Muscle layer of colon (tissue), 2 donors: ENCODE measurements at regions not wholly inside any gene's neighbourhood (a gene's known extent, or its start where the extent isn't known, plus 50 kb on each side); places are given as distances from the start of the nearest gene placed in this dataset.
"Not testable (repeated sequence)": the region's sequence is repeated elsewhere in the genome, so short reads cannot be mapped to it uniquely, and the experiment has no call there.

Experiments
- H3K27ac ChIP-seq: one replicate; pipeline ENCODE4 v1.7.0; 2013; ENCODE audit warnings: low read depth, mild to moderate bottlenecking, low read length, moderate library complexity
- H3K27me3 ChIP-seq, 2 donors: one replicate each; pipeline ENCODE4 v1.7.0; 2013; ENCODE audit warnings: low read length in 2 of 2, mild to moderate bottlenecking in 2 of 2; ENCODE audit not compliant: insufficient read depth in 2 of 2, control insufficient read depth in 1 of 2
- H3K36me3 ChIP-seq: one replicate; pipeline ENCODE4 v1.7.0; 2013; ENCODE audit warnings: mild to moderate bottlenecking, low read length; ENCODE audit not compliant: insufficient read depth
- H3K4me1 ChIP-seq: one replicate; pipeline ENCODE4 v1.7.0; 2013; ENCODE audit warnings: mild to moderate bottlenecking, low read length; ENCODE audit not compliant: insufficient read depth
- H3K4me3 ChIP-seq, 2 donors: one replicate each; pipeline ENCODE4 v1.7.0; 2013; ENCODE audit warnings: low read length in 2 of 2, low read depth in 1 of 2, mild to moderate bottlenecking in 1 of 2, moderate library complexity in 1 of 2
- H3K9ac ChIP-seq: one replicate; pipeline ENCODE4 v1.7.0; 2013; ENCODE audit warnings: low read length
- H3K9me3 ChIP-seq: one replicate; pipeline ENCODE4 v1.7.0; 2013; ENCODE audit warnings: mild to moderate bottlenecking, low read length
- donor health status: abdominal sarcoma.
- donor health status: Adenocarcinoma of cecum.

- not testable (repeated sequence) for H3K4me1 ChIP-seq, H3K27me3 ChIP-seq, H3K36me3 ChIP-seq, H3K4me3 ChIP-seq, H3K27ac ChIP-seq, H3K9ac ChIP-seq, H3K9me3 ChIP-seq
Observed at GRCh38 chr4:81777718-81778117, 306.0 kb upstream of the RASGEF1B start.

GRCh38 chr4:81776794-81777193, 305.1 kb upstream of the RASGEF1B start:
- H3K27me3 ChIP-seq, result no peaks in the 10 kb centered on the region
- H3K36me3 ChIP-seq, result no peaks in the 10 kb centered on the region
- H3K27ac ChIP-seq, result no peak overlapping the region
- no peaks in the 10 kb centered on the region for H3K4me1 ChIP-seq
- no peak overlapping the region for H3K9ac ChIP-seq
- H3K9me3 ChIP-seq, result no peaks in the 10 kb centered on the region
- H3K4me3 ChIP-seq, result no peak overlapping the region

GRCh38 chr4:81773557-81773956, 301.9 kb upstream of the RASGEF1B start:
- Histone ChIP-seq H3K27ac (no peak overlapping the region), H3K27me3 (no peaks in the 10 kb centered on the region), H3K4me3 (no peak overlapping the region), H3K4me1 (no peaks in the 10 kb centered on the region), H3K36me3 (no peaks in the 10 kb centered on the region), H3K9ac (no peak overlapping the region), H3K9me3 (no peaks in the 10 kb centered on the region)

GRCh38 chr4:81771721-81772120, 300.0 kb upstream of the RASGEF1B start:
- no peak overlapping the region for H3K4me3 ChIP-seq
- no peaks in the 10 kb centered on the region for H3K27me3 ChIP-seq
- no peaks in the 10 kb centered on the region for H3K4me1 ChIP-seq
- no peak overlapping the region for H3K27ac ChIP-seq
- no peaks in the 10 kb centered on the region for H3K36me3 ChIP-seq
- no peaks in the 10 kb centered on the region for H3K9me3 ChIP-seq
- H3K9ac ChIP-seq, result no peak overlapping the region

- H3K9me3 ChIP-seq, result no peaks in the 10 kb centered on the region
- no peaks in the 10 kb centered on the region for H3K36me3 ChIP-seq
- H3K9ac ChIP-seq, result no peak overlapping the region
- H3K27me3 ChIP-seq, result no peaks in the 10 kb centered on the region
- H3K4me3 ChIP-seq, result no peak overlapping the region
- H3K4me1 ChIP-seq, result no peaks in the 10 kb centered on the region
- H3K27ac ChIP-seq, result no peak overlapping the region
Observed at GRCh38 chr4:81769244-81769643, 297.5 kb upstream of the RASGEF1B start.

- H3K4me3 ChIP-seq, result no peak overlapping the region
- H3K9ac ChIP-seq, result no peak overlapping the region
- H3K9me3 ChIP-seq, result no peaks in the 10 kb centered on the region
- no peaks in the 10 kb centered on the region for H3K4me1 ChIP-seq
- no peaks in the 10 kb centered on the region for H3K27me3 ChIP-seq
- no peak overlapping the region for H3K27ac ChIP-seq
- no peaks in the 10 kb centered on the region for H3K36me3 ChIP-seq
Observed at GRCh38 chr4:81758574-81759264, 287.0 kb upstream of the RASGEF1B start.

GRCh38 chr4:81757691-81758090, 286.0 kb upstream of the RASGEF1B start:
- H3K4me3 ChIP-seq, result no peak overlapping the region
- H3K9ac ChIP-seq, result no peak overlapping the region
- no peaks in the 10 kb centered on the region for H3K4me1 ChIP-seq
- H3K27ac ChIP-seq, result no peak overlapping the region
- H3K9me3 ChIP-seq, result no peaks in the 10 kb centered on the region
- no peaks in the 10 kb centered on the region for H3K36me3 ChIP-seq
- H3K27me3 ChIP-seq, result no peaks in the 10 kb centered on the region

GRCh38 chr4:81756973-81757372, 285.3 kb upstream of the RASGEF1B start:
- no peaks in the 10 kb centered on the region for H3K36me3 ChIP-seq
- H3K4me3 ChIP-seq, result no peak overlapping the region
- H3K4me1 ChIP-seq, result no peaks in the 10 kb centered on the region
- no peaks in the 10 kb centered on the region for H3K27me3 ChIP-seq
- H3K9me3 ChIP-seq, result no peaks in the 10 kb centered on the region
- H3K27ac ChIP-seq, result no peak overlapping the region
- no peak overlapping the region for H3K9ac ChIP-seq

GRCh38 chr4:81756042-81756441, 284.3 kb upstream of the RASGEF1B start:
- Histone ChIP-seq H3K9ac (no peak overlapping the region), H3K4me1 (no peaks in the 10 kb centered on the region), H3K27ac (no peak overlapping the region), H3K4me3 (no peak overlapping the region), H3K9me3 (no peaks in the 10 kb centered on the region), H3K27me3 (no peaks in the 10 kb centered on the region), H3K36me3 (no peaks in the 10 kb centered on the region)

- H3K36me3 ChIP-seq, result no peaks in the 10 kb centered on the region
- H3K27me3 ChIP-seq, result no peaks in the 10 kb centered on the region
- no peaks in the 10 kb centered on the region for H3K9me3 ChIP-seq
- no peaks in the 10 kb centered on the region for H3K4me1 ChIP-seq
- no peak overlapping the region for H3K9ac ChIP-seq
- H3K27ac ChIP-seq, result no peak overlapping the region
- no peak overlapping the region for H3K4me3 ChIP-seq
Observed at GRCh38 chr4:81754169-81754568, 282.5 kb upstream of the RASGEF1B start.

- no peak overlapping the region for H3K9ac ChIP-seq
- no peak overlapping the region for H3K27ac ChIP-seq
- no peaks in the 10 kb centered on the region for H3K27me3 ChIP-seq
- no peak overlapping the region for H3K4me3 ChIP-seq
- no peaks in the 10 kb centered on the region for H3K9me3 ChIP-seq
- H3K36me3 ChIP-seq, result no peaks in the 10 kb centered on the region
- no peaks in the 10 kb centered on the region for H3K4me1 ChIP-seq
Observed at GRCh38 chr4:81751531-81752289, 280.0 kb upstream of the RASGEF1B start.
